SHP77 treated with DMSO at 0.1 percent for 48 hours (cell line): ENCODE measurements at regions not wholly inside any gene's neighbourhood (a gene's known extent, or its start where the extent isn't known, plus 50 kb on each side); places are given as distances from the start of the nearest gene placed in this dataset.
A peak's percentile ranks its signal among the peaks of the same experiment; 100 is the strongest.
"Not testable (repeated sequence)": the region's sequence is repeated elsewhere in the genome, so short reads cannot be mapped to it uniquely, and the experiment has no call there.

Source experiments
- DNase-seq: peaks from one replicate; lab custom pipeline; 2025; lab: John Stamatoyannopoulos, UW

DNA sequence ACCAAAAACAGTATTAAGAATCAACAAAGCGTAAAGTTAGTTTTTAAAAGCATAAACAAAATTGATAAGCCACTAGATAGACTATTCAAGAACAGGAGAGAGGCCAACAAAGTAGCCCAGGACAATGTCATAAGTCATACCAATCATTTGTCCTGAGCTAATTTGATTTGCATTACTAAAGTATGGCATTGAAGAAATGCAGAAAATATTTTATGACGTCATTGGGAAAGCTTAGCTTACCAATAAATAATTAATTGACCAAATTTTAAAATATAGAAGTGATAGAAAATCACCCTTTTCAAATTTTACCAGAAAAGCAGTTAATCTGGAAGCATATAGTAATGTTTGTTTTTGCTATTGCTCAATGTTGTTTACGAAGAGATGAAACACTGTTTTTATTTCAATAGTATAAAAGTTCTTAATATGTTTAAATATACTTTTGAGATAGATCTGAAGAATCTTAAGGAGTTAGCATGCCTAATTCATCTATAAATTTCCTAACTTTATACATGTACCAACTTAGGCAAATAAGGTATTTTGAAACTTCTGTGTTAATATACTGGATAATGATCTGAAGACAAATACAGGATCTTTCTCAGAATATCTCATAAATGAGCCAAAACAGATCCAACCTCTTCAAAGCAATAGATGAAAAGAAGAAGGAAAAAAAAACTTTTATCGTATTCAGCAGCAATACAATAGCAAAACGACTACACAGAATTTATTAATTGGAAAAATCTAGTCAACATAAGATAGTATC, 1118.5 kb downstream of the SLC16A7 start:
- no peak for DNase-seq

DNA sequence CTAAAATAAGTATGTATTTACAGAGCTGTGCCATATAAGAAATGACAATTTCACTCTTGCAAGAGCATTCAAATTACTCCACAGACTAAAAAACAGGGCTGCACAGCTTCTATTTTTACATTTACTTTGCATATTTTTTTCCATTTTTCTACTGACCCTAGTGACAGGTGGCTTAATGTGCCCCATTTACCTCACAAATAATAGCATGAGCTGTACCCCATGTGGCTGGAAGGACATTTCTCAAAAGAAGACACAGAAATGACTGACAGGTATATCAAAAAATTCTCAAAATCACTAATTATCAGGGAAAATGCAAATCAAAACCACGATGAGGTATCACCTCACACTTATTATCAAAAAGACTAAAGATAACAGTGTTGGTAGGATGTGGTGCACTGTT, 1128.6 kb downstream of the SLC16A7 start:
- DNase-seq = no peak

DNA sequence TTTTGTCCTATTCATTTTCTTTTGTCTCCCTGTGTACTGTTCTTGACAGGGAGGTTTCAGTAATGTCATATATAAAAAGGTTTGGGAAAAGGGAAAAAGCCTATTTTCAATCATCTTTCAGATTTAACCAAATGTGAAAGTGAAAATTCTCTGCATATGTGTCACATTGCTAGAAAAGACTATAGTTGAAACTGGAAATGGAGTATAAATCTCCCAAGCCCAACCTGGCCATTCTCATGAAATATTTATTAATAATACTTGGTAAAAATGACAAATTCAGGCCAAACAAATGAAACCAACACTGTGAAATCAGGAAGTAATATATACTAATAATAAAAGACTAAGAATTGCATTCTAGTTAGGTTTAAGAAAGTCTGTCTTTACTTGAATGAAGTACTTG, 1129.2 kb downstream of the SLC16A7 start:
- no peak for DNase-seq

DNA sequence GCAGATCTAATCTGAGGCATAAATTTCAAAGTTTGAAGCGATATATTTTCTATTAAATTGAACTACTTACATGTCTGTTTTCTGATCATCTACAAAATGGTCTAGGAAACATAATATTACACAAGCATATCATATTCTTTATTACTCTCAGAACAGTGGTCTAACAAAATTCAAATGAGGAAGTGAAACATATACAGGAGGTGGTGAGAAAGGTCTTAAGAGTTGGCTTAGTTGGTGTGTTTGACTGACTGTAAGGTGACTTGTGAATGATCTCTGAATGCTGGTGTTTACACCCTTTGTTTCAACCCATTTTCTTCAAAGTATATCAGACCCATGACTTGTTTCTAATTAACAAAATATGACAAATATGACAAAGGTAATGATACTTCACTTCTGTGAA, 1156.8 kb downstream of the SLC16A7 start:
- no peak for DNase-seq

DNA sequence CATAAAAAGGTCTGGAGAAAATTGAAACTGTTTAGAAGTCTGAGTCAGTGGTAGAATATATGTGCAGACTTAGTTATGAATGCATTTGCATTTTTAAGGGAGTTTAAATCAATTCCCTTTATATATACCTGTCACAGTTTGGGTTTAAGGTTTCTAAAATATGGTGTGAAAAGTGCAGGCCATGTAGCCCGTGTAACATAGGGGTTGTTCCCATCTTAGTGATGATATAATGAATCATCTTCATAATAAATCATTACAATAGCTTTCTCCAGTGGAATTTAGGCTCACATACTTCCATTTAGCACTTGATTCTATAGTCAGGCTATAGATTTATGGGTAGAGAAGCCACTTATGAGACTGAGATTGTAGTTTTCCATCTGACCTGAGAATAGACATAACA, 1162.4 kb downstream of the SLC16A7 start:
- DNase-seq = no peak

DNA sequence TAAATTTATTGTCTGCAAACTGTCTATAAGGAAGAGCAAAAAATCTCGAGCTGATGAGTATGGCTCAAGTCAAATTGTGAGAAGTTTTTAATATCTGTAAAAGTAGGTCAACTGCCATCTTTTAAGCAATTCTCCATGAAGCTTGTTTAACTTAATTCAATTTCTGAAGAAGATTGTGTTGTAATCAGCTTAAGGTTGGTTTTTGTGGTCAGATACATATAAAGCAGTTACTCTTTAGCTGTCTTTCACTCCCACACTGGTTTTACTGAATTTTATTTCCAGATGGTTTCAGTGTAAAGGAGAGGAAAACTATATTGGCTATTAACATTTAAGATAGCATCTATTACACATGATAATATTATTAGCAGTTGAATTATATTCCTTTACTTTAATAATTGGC, 1165.1 kb downstream of the SLC16A7 start:
- no peak for DNase-seq

DNA sequence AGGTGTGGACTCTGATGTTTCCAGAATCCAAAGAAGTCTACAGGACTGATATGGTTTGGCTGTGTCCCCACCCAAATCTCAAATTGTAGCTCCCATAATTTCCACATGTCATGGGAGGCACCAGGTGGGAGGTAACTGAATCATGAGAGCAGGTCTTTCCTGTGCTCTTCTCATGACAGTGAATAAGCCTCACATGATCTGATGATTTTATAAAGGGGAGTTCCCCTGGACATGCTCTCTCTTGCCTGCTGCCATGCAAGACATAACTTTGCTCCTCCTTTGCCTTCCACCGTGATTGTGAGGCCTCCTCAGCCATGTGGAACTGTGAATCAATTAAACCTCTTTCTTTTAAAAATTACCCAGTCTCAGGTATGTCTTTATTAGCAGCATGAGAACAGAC, 1205.3 kb downstream of the SLC16A7 start:
- DNase-seq = not testable (repeated sequence)

DNA sequence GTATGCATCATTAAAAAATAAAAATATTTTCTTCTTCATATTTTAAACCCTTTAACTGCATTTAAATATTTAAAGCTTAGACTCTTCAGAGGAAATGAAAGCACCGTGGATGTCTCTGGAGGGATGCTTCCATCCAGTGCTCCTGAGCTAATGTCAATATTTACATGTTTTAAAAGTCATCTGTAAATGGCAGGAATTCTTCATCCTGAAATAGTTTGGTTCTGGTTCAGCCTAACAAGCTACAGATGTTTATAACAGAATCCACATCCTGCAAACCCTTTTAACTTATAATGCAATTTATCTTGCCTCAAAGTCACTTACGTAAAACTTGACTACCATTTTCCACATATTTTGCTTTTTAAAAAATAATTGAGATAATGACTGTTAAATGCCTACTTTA, 1207.3 kb downstream of the SLC16A7 start:
- DNase-seq = no peak

DNA sequence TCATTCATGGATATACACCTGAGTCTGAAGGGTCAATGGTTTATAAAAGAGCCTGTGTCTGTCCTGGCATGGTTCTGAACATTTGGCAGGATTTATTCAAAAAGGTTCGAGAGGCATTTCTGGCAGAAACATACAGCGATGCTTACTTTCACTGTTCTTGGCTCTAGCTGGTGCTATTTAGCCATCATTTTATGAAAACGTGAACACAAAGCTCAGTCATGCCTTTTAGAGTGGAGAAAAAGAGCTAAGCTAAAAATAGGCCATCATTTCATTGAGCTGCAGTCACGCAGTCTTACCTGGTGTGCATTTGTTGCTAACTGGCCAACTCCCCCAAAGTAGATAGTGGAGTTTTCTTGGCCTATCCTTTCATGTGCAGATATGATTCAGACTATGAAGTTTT, 1209.5 kb downstream of the SLC16A7 start:
- DNase-seq = peak; percentile 20

DNA sequence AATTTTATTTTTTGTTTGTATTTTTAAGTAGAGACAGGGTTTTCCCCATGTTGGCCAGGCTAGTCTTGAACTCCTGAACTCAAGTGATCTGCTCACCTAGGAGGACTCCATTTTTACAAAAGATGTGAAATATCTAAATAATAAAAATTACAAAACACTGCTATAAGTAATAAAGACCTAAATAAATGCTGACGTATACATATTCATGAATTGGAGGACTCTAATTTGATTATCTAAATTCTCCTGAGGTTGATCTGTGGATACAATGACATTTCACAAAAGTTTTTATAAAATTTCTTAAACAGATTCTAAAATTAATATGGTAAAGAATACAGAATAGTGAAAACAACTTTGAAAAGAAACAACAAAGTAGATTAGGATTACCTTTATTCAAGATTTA, 1224.0 kb downstream of the SLC16A7 start:
- DNase-seq = no peak

DNA sequence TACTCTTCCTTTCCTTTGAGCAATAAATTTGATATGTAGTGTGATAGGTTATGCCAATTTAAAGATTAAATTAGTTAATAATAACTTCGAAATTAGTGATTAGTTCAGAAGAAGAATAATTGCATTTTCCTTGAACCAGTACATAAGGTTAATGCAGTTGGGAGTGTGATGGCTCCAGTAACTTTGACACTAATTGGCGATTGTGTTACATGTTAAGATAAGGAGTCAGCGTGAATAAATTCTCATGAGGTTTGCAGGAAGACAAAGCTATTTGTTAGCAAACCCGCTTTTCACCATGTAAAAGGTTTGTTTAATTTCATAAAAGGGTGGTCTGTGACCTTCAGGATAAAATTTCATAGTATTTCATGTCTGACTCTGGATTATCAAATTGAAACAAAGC, 1226.8 kb downstream of the SLC16A7 start:
- DNase-seq = no peak

DNA sequence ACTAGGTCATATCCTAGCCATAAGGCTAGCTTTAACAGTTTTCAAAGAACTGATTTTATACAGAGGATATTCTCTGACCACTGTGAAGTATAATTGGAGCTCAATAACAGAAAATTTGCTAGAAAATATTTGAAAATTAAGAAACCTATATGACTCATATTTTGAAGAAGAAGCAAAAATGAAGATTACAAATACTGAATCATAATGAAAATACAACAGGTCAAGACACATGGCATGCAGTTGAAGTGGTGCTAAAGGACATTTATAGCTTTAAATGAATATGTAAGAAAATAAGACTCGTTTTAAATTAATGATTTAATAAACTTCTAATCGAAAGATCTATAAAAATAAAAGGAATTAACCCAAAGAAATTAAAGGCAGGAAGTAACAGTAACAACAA, 1234.6 kb downstream of the SLC16A7 start:
- DNase-seq = no peak

DNA sequence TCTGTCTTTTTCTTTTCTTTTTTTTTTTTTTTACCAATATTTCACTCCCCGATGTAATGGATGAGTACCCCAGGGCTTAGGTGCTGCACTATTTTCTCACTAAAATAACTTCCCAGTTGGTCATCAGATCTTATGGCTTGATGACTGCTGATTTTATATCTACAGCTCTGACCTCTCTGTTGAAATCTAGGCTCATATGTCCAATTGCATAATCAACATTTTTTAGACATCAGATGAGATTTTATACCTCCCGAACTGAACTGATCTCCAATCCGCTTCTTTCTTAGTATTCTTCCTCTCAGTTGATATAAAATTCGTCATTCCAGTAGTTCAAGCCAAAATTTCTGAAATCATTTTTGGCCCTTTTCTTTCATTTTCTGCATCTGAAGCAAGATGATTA, 1236.5 kb downstream of the SLC16A7 start:
- DNase-seq = no peak

DNA sequence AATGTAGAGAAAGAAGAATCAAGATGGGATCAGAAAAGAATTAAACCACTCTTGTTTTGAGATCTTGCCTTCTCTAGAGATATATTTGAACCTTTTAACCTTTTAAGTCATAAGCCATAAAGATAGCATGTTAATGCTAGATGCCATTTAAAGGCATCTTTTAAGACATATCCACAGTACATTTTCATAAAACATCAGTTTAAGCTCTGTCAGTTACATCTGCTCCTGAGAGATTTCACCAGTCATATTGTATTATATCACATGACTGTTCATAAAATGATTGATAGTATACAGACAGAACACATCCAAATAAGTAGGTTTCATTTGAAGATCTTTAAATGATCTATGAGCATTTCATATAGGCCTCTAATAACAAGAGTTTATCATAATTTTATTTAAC, 1238.5 kb downstream of the SLC16A7 start:
- DNase-seq = no peak

DNA sequence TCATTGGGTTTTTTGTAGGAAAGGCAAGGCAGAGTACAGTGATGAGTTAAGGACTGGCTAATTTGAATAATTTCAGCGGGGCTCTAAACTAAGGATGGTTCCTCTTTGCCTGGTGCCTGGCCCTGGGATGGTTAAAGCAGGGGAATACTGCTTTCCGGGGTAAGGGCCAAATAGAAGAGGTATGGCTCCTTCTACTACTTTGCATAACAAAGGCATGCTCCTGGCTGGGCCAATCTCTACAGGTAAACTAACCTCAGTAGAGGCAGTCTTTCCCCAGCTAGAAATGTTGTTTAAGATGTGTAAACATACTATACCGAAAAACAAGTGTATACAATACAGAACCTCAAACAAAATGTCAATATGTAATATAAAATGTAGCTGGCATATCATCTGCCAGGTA, 1239.0 kb downstream of the SLC16A7 start:
- DNase-seq = no peak

DNA sequence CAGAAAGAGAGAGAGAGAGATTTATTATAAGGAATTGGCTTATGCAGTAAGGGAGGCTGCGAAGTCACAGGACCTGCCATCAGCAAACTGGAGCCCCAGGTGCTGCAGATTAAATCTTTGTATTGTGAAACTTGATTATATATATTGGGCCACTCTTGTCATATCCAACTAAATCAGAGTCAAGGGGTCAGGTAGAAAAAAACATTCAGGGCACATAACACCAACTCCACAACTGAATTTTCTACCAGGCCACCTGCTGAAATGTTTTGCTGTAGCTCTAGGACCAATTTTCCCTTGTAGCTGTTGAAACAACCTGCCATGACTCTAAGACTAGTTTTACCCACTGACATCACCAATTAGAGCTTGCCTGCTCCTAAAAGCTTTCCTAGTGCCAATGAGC, 1240.8 kb downstream of the SLC16A7 start:
- DNase-seq = no peak

DNA sequence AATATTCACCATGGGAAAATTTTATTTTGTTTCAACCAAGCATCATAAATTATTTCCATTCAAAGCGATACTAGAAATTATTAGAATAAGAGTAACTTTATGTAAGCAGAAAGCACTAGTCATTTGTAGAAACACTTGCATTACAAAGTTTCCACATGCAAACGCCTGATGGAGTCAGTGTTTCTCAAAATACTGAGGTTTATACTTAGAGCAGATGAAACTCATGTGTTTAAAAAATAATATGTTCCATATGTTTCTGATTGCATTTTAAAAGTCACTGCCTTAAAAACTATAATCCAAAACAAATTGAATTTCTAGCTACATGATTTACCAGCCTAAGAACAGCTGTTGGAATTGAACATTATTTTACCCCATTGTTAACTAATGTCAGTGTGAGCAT, 1246.4 kb downstream of the SLC16A7 start:
- no peak for DNase-seq

DNA sequence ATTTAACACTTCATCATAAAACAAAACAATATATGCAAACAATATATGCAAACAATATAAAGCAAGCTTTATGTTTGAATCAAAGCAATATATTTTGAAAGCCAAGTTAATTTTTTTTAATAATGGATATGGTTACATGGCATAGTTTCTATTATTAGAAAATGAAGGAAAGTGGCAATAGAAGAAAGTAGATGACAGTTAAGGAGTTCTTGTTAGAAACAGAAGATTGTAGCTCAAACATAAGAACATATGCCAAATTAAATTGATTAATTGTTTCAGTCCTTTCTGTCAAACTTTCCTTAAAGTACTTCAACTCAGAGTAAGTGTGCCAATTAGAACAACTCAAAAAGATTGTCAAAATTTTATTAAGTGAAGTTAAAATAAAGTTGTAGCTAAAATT, 1248.3 kb downstream of the SLC16A7 start:
- DNase-seq = no peak

DNA sequence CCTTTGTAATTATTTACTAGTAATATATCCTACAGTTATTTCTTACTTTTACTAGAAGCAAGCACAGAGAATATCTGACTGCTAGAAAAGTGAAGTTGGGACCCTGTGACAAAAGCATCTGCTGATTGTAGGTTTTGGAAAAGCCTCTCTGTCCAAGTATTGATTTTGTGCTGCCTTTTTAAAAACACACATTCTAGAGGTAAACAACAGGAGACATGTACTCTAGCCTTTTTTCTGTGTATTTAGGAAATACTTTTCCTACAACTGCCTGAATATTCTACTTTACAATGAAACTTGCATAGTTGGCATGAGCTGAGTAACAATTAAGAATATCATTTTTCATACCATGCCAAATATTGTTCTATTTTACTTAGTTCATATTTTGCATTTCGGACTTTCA, 1249.0 kb downstream of the SLC16A7 start:
- no peak for DNase-seq

DNA sequence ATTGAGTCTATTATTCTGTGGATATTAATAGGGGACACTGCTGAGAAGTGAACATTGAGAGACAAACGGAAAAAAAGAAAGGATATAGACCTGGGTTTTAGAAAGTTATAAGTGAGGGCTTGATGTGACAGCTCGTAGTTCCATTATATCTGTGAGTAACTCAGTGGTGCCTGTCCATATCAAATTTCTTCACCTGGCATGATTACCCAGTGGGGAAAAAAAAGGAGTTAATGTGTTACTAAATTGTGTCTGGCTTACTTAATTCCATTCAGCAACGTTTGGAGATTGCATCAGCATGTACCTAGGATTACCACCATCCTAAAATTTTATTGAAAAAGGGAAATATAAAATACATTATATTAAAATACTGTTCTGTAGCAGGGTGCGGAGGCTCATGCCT, 1249.9 kb downstream of the SLC16A7 start:
- DNase-seq = no peak

DNA sequence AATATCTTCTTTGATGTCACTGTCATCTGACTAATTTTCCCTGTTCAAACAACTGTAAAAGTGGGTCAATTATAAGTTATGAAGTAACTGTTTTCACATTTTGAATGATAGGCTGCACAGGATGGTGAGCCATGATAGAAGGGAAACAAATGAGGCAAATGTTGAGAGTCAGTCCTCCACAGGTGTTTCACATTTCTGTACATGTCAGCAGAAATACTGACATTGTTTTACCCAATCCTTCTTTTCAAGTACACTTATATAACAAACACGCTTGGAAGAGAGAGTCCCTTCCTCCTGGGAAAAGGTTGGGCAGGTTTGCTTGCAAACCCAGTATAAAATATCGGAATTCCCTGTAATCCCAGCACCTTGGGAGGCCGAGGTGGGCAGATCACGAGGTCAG, 1251.5 kb downstream of the SLC16A7 start:
- DNase-seq = no peak

DNA sequence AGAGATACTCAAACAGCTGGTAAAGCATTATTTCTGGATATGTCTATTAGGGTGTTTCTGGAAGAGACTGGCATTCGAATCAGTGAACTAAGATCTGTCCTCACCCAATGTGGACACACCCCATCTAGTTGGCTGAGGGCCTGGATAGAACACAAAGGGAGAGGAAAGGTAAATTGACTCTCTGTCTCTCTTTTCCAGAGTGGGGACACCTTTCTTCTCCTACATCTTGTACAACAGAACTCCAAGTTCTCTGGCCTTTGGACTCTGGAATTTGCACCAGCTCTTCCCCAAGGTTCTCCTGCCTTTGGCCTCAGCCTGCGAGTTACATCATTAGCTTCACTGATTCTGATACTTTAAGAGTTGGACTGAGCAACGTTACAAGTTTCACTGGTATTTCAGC, 1253.9 kb downstream of the SLC16A7 start:
- DNase-seq = no peak

DNA sequence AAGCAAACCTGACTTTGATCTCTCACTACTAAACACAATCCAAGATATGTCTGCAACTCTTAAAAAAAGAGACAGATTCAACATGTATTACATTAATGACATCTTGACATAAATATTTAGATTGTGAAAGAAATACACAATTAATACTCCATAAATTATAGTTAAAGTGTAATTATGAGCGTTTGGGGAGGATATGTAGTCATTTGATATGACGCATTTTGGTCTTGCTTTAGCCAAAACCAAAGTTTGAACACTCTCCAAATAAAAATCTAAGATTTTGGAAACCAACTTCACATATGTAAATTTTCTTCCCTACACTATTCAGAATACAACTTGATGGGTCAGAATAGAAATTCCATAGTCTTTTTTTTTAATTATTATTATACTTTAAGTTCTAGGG, 1257.6 kb downstream of the SLC16A7 start:
- DNase-seq = no peak

DNA sequence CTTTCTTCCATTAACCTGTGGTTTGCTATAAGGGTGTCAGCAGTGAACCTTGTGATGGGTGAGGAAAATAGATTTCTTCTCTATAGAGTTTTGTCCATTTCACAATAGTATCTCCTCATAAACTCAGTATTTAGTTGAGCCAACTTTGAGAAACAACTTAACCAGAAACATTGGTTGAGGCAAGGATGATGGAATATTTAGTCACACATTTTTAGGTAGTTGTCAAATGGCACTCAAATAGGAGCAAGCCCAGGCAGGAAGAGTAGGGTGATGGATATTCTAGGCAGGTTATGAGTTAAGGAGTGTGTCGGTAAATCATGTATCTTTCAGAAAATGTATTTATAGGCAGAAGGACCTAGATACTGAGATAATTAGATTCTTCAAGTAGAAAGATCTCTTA, 1267.6 kb downstream of the SLC16A7 start:
- DNase-seq = no peak

DNA sequence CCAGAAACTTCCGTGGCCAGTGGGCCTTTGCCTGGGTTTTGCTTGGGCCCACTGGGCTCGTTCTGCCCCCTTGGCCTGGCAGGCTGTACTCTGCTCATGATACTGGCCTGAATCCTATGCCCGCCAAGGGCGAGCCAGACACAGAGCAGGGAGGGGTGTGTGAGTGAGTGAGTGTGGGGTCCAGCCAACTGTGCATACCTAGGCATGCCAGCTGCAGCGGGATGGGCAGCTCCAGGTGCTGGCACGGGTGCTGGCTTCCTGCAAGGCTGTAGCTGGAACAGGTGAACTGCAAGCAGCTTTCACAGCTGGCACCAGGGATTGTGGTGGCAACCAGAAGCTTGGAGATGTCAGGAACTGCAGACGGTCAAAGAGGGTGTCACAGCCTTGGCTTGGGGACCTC, 1276.4 kb downstream of the SLC16A7 start:
- no peak for DNase-seq
